ENCODE measurements at regions not wholly inside any gene's neighbourhood (a gene's known extent, or its start where the extent isn't known, plus 50 kb on each side); places are given as distances from the start of the nearest gene placed in this dataset.

DNA sequence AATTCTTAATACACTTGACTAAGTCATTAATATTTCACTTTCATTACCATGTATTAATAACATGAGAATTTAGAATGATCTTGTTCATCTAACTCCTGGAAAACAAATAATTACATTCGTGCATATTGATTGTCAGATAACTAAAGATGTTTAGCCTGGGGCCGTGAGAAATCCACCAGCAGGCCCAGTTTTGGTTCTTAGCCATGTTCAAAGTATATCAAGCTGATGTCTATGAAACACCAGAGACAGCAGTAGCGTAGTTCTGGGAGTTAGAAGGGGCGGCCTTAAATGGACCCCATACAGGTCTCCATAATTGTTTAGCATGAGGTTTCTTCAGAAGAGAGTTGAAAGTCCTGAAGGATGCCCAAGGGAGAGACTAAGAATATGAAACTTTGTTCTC, 103.6 kb upstream of the DPH6 start:
- Histone ChIP-seq H3K36me3 (ENCODE audit: control insufficient read depth in 2 of 2, insufficient read depth in 2 of 2, low read length in 2 of 2) (no peaks in the 10 kb centered on the region), H3K27me3 (ENCODE audit: control insufficient read depth in 2 of 2, insufficient read depth in 2 of 2, low read length in 2 of 2) (no peaks in the 10 kb centered on the region), H3K4me3 (ENCODE audit: low read length in 2 of 2) (no peak overlapping the region), H3K9ac (ENCODE audit: low read depth in 1 of 2, low read length in 2 of 2) (no peak overlapping the region), H3K9me3 (ENCODE audit: control insufficient read depth in 2 of 2, low read length in 2 of 2) (no peaks in the 10 kb centered on the region), H3K4me1 (ENCODE audit: control insufficient read depth in 2 of 2, insufficient read depth in 2 of 2, low read length in 2 of 2) (no peaks in the 10 kb centered on the region), H3K27ac (ENCODE audit: low read depth in 2 of 2, low read length in 2 of 2) (no peak overlapping the region)

DNA sequence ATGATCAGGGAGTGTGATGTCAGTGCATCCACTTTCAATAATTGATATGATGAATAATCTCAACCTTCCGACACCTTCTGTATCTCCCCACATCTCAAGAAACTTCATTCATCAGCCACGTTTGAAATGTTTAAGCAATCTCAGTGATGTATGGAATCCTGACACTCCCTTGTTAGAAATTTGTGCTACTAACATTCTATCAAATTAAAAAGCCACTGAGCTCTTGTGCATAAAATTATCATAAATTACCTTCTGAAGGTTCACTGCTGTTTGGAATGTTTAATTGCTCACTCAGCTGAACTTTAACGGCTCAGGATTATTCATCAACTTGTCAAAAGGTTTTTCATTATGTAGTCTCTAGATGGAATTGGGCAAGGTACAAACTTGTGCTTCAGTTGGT, 108.4 kb upstream of the DPH6 start:
- no peak overlapping the region for H3K27ac ChIP-seq (ENCODE audit: low read depth in 2 of 2, low read length in 2 of 2)
- H3K9me3 ChIP-seq (ENCODE audit: control insufficient read depth in 2 of 2, low read length in 2 of 2): no peaks in the 10 kb centered on the region

DNA sequence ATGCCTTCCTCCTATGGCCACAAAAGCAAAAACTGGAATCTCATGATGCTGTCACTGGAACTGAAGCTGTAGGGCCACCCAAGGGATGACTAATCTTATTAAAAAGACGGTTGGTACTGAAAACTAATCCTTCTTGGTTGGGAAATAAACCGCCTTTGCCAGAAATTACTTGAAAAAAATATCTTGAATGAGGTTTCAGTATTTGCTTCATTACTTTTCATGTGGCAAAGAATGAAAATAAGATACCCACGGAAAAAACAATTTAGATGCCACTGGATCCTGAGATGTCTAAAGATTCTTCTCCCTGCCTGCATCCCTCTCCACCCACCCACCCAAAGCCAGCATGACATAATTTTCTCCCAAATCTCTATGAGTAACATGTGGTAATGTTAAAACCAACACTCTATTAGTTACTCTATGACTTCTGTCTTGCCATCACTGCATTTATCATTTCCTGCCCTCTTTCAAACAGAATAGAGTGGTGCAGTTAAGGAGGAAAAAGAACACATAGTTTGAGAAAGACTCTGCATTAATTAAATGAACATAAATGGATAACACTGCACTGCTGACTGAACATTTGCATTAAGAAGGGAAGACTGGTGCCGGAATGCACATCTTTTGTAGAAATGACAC, 111.8 kb upstream of the DPH6 start:
- Histone ChIP-seq H3K4me1 (ENCODE audit: control insufficient read depth in 2 of 2, insufficient read depth in 2 of 2, low read length in 2 of 2) (no peaks in the 10 kb centered on the region), H3K9ac (ENCODE audit: low read depth in 1 of 2, low read length in 2 of 2) (no peak overlapping the region), H3K27me3 (ENCODE audit: control insufficient read depth in 2 of 2, insufficient read depth in 2 of 2, low read length in 2 of 2) (no peaks in the 10 kb centered on the region), H3K36me3 (ENCODE audit: control insufficient read depth in 2 of 2, insufficient read depth in 2 of 2, low read length in 2 of 2) (no peaks in the 10 kb centered on the region), H3K9me3 (ENCODE audit: control insufficient read depth in 2 of 2, low read length in 2 of 2) (no peaks in the 10 kb centered on the region), H3K4me3 (ENCODE audit: low read length in 2 of 2) (no peak overlapping the region), H3K27ac (ENCODE audit: low read depth in 2 of 2, low read length in 2 of 2) (no peak overlapping the region)

More for the DNA sequence above, 108.4 kb upstream of the DPH6 start:
- no peaks in the 10 kb centered on the region for H3K36me3 ChIP-seq (ENCODE audit: control insufficient read depth in 2 of 2, insufficient read depth in 2 of 2, low read length in 2 of 2)
- H3K4me1 ChIP-seq (ENCODE audit: control insufficient read depth in 2 of 2, insufficient read depth in 2 of 2, low read length in 2 of 2): no peaks in the 10 kb centered on the region
- H3K9ac ChIP-seq (ENCODE audit: low read depth in 1 of 2, low read length in 2 of 2): no peak overlapping the region
- H3K4me3 ChIP-seq (ENCODE audit: low read length in 2 of 2): no peak overlapping the region
- H3K27me3 ChIP-seq (ENCODE audit: control insufficient read depth in 2 of 2, insufficient read depth in 2 of 2, low read length in 2 of 2): no peaks in the 10 kb centered on the region

DNA sequence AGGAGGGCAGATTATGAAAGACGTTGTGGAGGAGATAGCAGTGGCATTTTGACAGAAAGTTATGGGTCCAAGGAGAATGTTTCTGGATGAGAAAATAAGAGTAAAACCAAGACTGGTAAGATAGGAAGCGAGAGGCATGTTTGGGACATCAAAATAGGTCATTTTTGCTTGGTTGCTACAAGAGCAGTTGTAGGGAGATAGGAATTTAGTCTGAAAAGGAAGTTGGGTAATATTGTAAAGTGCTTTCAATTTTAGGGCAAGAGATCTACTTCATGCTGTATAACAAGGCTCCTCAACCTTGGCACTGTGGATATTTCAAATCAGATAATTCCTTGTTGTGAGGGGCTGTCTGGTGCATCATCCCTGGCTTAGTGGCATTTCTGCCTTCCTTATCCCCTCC, 118.0 kb upstream of the DPH6 start:
- no peaks in the 10 kb centered on the region for H3K4me1 ChIP-seq (ENCODE audit: control insufficient read depth in 2 of 2, insufficient read depth in 2 of 2, low read length in 2 of 2)
- H3K4me3 ChIP-seq (ENCODE audit: low read length in 2 of 2): no peak overlapping the region
- H3K9me3 ChIP-seq (ENCODE audit: control insufficient read depth in 2 of 2, low read length in 2 of 2): no peaks in the 10 kb centered on the region
- H3K27me3 ChIP-seq (ENCODE audit: control insufficient read depth in 2 of 2, insufficient read depth in 2 of 2, low read length in 2 of 2): no peaks in the 10 kb centered on the region
- no peaks in the 10 kb centered on the region for H3K36me3 ChIP-seq (ENCODE audit: control insufficient read depth in 2 of 2, insufficient read depth in 2 of 2, low read length in 2 of 2)
- no peak overlapping the region for H3K9ac ChIP-seq (ENCODE audit: low read depth in 1 of 2, low read length in 2 of 2)
- no peak overlapping the region for H3K27ac ChIP-seq (ENCODE audit: low read depth in 2 of 2, low read length in 2 of 2)

DNA sequence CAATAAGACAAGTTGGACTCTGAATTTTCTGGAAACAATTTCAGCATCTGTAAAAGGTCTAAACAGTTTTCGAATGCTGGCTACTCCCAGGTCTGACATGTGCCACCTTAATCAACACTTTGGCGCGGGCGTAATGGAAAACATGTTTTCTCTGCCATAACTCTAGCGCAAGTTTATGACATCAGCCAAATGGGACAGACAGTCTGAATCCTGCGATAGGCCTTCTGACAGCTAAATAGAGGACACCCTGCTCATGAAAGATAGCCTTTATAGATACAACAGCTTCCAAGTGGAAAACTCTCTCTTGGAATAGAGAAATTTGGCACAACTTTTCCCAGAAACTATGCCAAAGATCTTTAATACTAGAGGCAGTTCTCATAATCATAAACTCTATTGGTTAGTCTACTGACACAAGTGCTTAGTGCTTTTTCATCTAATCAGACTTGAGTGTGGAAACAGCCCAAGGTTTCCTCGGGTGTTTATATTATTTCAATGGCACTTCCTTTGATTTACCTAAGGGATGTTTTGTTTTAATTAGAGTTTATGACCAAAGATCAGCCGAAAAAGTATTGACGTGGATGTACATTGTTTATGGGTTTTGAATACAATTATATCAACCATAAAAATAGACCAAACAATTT, 120.1 kb upstream of the DPH6 start:
- H3K9ac ChIP-seq (ENCODE audit: low read depth in 1 of 2, low read length in 2 of 2): no peak overlapping the region
- H3K36me3 ChIP-seq (ENCODE audit: control insufficient read depth in 2 of 2, insufficient read depth in 2 of 2, low read length in 2 of 2): no peaks in the 10 kb centered on the region
- no peaks in the 10 kb centered on the region for H3K4me1 ChIP-seq (ENCODE audit: control insufficient read depth in 2 of 2, insufficient read depth in 2 of 2, low read length in 2 of 2)
- no peaks in the 10 kb centered on the region for H3K9me3 ChIP-seq (ENCODE audit: control insufficient read depth in 2 of 2, low read length in 2 of 2)
- H3K27me3 ChIP-seq (ENCODE audit: control insufficient read depth in 2 of 2, insufficient read depth in 2 of 2, low read length in 2 of 2): no peaks in the 10 kb centered on the region
- no peak overlapping the region for H3K4me3 ChIP-seq (ENCODE audit: low read length in 2 of 2)
- H3K27ac ChIP-seq (ENCODE audit: low read depth in 2 of 2, low read length in 2 of 2): no peak overlapping the region

DNA sequence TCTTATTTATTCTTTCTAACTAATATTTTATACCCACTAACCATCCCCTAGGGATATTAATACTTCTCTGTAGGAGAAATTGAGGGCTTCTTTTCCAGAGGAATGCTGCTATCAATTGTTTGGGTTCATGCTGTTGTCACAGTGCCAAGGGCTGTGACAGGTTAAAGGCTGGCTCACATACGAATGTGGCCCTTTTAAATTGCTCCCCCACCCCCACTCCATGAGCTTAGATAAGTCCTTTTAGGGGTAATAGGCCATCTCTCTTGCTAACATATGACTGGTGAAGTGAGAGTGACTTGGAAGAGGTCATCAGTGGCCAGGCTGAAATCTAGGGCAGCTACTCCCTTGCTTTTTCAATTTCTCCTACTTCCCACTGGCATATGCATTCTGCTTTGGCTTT, 121.9 kb upstream of the DPH6 start:
- no peak overlapping the region for H3K4me3 ChIP-seq (ENCODE audit: low read length in 2 of 2)
- no peaks in the 10 kb centered on the region for H3K36me3 ChIP-seq (ENCODE audit: control insufficient read depth in 2 of 2, insufficient read depth in 2 of 2, low read length in 2 of 2)
- no peak overlapping the region for H3K27ac ChIP-seq (ENCODE audit: low read depth in 2 of 2, low read length in 2 of 2)
- H3K9ac ChIP-seq (ENCODE audit: low read depth in 1 of 2, low read length in 2 of 2): no peak overlapping the region
- H3K9me3 ChIP-seq (ENCODE audit: control insufficient read depth in 2 of 2, low read length in 2 of 2): no peaks in the 10 kb centered on the region
- no peaks in the 10 kb centered on the region for H3K27me3 ChIP-seq (ENCODE audit: control insufficient read depth in 2 of 2, insufficient read depth in 2 of 2, low read length in 2 of 2)
- H3K4me1 ChIP-seq (ENCODE audit: control insufficient read depth in 2 of 2, insufficient read depth in 2 of 2, low read length in 2 of 2): no peaks in the 10 kb centered on the region

DNA sequence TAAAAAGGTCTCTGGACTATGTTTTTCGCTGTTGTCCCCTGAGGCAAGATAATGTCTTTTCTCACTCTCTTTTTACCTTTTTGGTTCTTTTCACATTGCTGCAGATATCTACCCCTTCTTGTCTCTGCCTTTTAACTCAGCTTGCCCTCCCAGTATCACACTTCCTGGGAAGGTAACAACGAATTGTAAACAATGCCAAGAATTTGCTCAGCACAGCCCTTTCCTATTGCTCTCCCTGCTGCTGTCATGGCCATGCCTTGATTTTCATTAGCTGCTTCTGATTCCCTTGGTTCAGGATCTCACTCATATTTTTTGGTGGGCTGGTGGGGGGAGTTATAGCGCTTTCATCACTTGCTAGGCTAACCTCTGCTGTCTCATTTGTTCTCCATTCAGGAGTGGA, 123.1 kb upstream of the DPH6 start:
- H3K27ac ChIP-seq (ENCODE audit: low read depth in 2 of 2, low read length in 2 of 2): no peak overlapping the region
- H3K27me3 ChIP-seq (ENCODE audit: control insufficient read depth in 2 of 2, insufficient read depth in 2 of 2, low read length in 2 of 2): no peaks in the 10 kb centered on the region
- H3K4me3 ChIP-seq (ENCODE audit: low read length in 2 of 2): no peak overlapping the region
- peaks cover 0 to 3% of the 10 kb centered on the region in 2 donors for H3K4me1 ChIP-seq (ENCODE audit: control insufficient read depth in 2 of 2, insufficient read depth in 2 of 2, low read length in 2 of 2)
- H3K36me3 ChIP-seq (ENCODE audit: control insufficient read depth in 2 of 2, insufficient read depth in 2 of 2, low read length in 2 of 2): no peaks in the 10 kb centered on the region
- H3K9ac ChIP-seq (ENCODE audit: low read depth in 1 of 2, low read length in 2 of 2): no peak overlapping the region
- no peaks in the 10 kb centered on the region for H3K9me3 ChIP-seq (ENCODE audit: control insufficient read depth in 2 of 2, low read length in 2 of 2)

DNA sequence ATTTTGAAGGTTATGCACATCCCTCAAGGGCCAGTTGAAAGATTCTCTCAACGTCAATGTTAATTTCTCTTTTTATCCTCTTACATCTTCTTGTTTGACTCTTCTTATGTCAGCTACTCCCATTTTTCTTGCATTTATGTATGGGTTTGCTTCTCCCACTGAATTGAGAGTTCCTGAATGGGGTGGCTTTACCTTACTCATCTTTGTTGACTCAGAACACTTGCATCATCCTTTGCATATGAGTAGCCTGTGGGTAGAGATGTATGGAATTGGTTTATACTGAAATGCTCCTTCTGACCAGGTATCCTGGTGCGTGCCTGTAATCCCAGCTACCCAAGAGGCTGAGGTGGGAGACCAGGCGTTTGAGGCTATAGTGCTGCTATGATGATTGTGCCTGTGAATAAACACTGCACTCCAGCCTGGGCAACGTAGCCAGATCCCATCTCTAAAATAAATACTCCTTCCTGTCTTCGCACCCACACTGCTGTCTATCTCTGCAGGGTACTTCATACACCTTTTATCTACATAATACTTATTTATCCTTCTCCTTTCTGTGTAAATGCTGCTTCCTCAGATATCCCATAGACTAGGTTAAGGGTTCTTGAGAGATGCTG, 123.6 kb upstream of the DPH6 start:
- Histone ChIP-seq H3K4me1 (ENCODE audit: control insufficient read depth in 2 of 2, insufficient read depth in 2 of 2, low read length in 2 of 2) (peaks cover 0 to 3% of the 10 kb centered on the region in 2 donors), H3K4me3 (ENCODE audit: low read length in 2 of 2) (no peak overlapping the region), H3K9me3 (ENCODE audit: control insufficient read depth in 2 of 2, low read length in 2 of 2) (no peaks in the 10 kb centered on the region), H3K27ac (ENCODE audit: low read depth in 2 of 2, low read length in 2 of 2) (no peak overlapping the region), H3K36me3 (ENCODE audit: control insufficient read depth in 2 of 2, insufficient read depth in 2 of 2, low read length in 2 of 2) (no peaks in the 10 kb centered on the region), H3K9ac (ENCODE audit: low read depth in 1 of 2, low read length in 2 of 2) (no peak overlapping the region), H3K27me3 (ENCODE audit: control insufficient read depth in 2 of 2, insufficient read depth in 2 of 2, low read length in 2 of 2) (no peaks in the 10 kb centered on the region)

DNA sequence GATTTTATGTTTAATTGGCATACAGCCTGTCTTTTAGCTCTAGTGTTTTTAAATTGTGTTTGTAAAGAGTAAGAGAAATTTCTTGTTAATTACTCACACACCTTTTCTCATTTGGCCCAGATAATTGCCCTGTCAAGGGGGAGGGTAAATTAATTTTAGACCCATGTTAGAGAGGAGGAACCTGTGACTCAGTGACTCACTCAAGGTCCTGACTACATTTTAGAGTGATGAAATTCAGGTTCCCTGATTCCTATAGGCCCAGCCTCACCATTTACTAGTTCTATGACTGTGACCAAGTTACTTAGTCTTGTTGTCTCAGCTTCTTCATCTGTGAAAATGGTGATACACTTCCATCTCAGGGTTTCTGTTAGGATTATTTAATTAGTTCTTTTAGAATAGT, 125.2 kb upstream of the DPH6 start:
- Histone ChIP-seq H3K4me3 (ENCODE audit: low read length in 2 of 2) (no peak overlapping the region), H3K9ac (ENCODE audit: low read depth in 1 of 2, low read length in 2 of 2) (no peak overlapping the region), H3K9me3 (ENCODE audit: control insufficient read depth in 2 of 2, low read length in 2 of 2) (no peaks in the 10 kb centered on the region), H3K36me3 (ENCODE audit: control insufficient read depth in 2 of 2, insufficient read depth in 2 of 2, low read length in 2 of 2) (no peaks in the 10 kb centered on the region), H3K27ac (ENCODE audit: low read depth in 2 of 2, low read length in 2 of 2) (no peak overlapping the region), H3K4me1 (ENCODE audit: control insufficient read depth in 2 of 2, insufficient read depth in 2 of 2, low read length in 2 of 2) (peaks cover 0 to 3% of the 10 kb centered on the region in 2 donors), H3K27me3 (ENCODE audit: control insufficient read depth in 2 of 2, insufficient read depth in 2 of 2, low read length in 2 of 2) (no peaks in the 10 kb centered on the region)

DNA sequence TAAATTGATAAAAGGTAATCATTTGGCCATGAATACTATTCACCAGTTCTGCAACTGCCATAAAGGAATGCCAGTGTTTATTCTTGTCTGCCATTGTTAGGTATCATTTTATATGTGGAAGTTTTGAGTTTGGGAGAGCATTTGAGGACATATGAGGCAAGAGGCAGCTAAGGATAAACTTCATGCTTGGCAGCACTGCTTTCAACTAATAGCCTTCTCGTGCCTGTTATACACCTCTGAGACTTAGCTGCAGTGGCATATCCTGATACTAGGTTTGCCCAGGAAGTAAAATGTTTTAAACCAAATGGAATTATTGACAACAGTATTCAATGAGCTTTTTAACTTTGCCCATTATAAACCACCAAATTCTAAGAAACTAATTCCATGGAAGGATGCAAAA, 126.0 kb upstream of the DPH6 start:
- H3K9me3 ChIP-seq (ENCODE audit: control insufficient read depth in 2 of 2, low read length in 2 of 2): no peaks in the 10 kb centered on the region
- peaks cover 0 to 3% of the 10 kb centered on the region in 2 donors for H3K4me1 ChIP-seq (ENCODE audit: control insufficient read depth in 2 of 2, insufficient read depth in 2 of 2, low read length in 2 of 2)
- no peak overlapping the region for H3K9ac ChIP-seq (ENCODE audit: low read depth in 1 of 2, low read length in 2 of 2)
- no peaks in the 10 kb centered on the region for H3K36me3 ChIP-seq (ENCODE audit: control insufficient read depth in 2 of 2, insufficient read depth in 2 of 2, low read length in 2 of 2)
- no peak overlapping the region for H3K4me3 ChIP-seq (ENCODE audit: low read length in 2 of 2)
- no peak overlapping the region for H3K27ac ChIP-seq (ENCODE audit: low read depth in 2 of 2, low read length in 2 of 2)
- no peaks in the 10 kb centered on the region for H3K27me3 ChIP-seq (ENCODE audit: control insufficient read depth in 2 of 2, insufficient read depth in 2 of 2, low read length in 2 of 2)
